CD1c-positive myeloid dendritic cell (primary cell): ENCODE measurements at regions not wholly inside any gene's neighbourhood (a gene's known extent, or its start where the extent isn't known, plus 50 kb on each side); places are given as distances from the start of the nearest gene placed in this dataset.
A peak's percentile ranks its signal among the peaks of the same experiment; 100 is the strongest.
"Not testable (repeated sequence)": the region's sequence is repeated elsewhere in the genome, so short reads cannot be mapped to it uniquely, and the experiment has no call there.

ENCODE experiments used
- DNase-seq: peaks from one replicate; pipeline ENCODE4 v3.0.0-alpha.2; 2016; ENCODE audit errors: extremely low spot score

DNA sequence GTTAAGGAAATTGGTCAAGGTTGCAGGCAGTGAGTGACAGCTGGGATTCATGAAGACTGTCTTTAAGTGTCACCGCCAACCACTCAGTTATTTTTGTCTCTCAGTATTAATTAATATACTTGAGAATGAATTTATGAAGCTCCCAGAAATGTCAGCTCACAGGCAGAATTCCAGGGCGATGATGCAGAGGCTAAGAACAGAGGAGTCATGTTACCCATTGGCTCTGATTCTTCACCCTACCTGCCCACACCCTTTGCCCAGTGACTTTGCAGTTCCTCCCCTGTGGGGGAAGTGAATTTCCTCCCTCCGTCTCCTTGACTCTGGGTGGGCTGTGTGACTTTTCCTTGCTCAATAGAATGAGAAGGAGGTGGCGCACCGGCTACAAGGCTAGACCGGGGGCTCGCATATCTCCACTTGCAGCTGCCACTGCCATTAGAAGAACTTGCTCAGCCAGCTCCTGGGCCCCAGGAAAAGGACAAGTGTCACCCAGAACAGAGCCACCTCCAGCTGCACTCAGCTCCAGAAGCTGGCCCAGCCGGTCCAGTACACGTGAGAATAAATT lies 157.1 kb upstream of the PRKCQ start:
- no peak for DNase-seq

DNA sequence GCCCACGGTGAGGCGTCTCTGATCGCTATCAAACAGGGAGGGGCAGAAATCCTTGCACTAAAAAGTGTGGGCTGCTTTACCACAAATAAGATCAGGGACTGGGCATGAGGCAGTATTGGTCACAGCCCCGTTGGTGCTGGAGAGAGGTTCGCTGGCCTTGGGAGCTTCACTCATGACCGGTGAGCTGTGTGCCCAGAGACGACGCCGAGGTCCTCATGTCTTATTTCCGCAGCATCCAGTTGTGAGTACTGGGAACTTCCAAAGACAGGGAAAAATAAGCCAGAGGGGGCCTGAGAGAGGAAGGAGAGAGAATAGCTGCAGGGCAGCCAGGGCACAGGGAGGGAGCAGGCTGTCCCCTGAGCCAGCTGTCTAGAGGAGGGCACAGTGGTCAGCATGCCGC lies 154.2 kb upstream of the PRKCQ start:
- DNase-seq: no peak

DNA sequence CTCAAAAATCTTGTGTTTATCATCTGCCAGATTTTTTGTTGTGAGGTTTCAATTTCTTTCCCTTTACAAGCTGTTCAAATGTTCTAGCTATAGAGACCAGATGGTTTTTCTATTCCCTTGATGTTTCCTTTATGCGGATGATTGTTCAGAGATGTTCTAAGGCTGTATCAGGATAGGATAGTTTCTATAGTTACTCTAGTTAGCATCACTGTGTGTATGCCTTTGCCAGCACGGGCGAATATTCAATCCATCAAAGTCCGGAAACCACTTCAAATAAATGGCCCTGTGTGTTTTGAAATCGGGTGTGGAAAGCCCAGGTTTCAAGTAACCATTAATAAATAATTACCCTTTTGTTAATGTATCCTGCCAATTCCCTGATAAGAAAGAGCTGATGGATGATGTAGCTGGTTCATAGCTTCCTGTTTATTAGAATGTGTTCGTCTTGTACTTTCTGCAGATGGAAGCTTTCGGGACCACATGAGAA lies 149.8 kb upstream of the PRKCQ start:
- no peak for DNase-seq

DNA sequence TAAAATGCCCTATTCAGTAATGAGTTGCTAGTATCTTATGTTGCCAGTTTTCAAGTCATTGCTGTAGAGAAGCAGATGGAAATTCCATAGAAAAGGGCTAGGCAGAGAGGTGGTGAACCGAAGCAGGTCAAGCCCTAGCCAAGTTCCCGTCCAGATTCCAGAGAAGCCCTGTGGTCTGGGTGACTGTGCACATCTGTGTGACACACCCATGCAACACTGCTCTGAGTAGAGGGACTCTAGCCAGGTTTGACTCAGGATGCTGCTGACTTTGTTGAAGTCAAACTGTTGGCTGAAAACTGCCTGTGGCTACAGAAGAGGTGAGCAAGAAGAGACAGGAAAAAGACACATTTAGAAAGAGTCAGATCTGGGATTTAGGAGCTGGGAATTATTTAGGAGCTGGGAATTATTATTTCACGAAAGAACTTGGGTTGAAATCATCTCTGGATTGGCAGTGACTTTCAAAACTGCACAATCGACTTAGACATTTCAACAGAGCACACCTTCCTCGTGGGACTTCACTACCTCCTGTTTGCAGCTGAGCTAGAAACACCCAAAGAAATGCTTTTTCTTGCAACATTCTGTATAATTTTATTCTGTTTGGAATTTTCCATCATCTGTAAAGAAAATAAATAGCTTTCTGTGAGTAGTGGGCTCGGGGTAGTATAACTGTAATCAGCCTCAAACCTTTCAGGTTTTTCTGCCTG lies 149.1 kb upstream of the PRKCQ start:
- DNase-seq: peak; percentile 7

DNA sequence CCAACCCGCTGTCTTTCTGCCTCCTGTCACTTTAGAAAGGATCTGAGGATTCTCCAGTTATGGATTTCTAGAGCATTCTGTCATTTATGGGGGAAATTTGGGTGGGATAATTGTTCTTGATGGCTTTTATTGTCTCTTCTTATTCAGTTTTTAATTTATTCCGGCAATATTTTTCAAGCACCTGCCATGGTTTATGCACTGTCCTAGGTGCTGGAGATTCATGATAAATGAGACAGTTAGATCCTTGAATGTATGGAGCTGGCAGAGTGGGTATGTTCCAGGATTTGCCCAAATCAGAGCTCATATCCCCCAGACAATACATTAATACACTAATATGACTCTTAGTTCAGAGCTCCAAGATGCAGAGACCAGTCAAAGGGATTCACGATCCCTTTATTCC lies 146.8 kb upstream of the PRKCQ start:
- DNase-seq: no peak

DNA sequence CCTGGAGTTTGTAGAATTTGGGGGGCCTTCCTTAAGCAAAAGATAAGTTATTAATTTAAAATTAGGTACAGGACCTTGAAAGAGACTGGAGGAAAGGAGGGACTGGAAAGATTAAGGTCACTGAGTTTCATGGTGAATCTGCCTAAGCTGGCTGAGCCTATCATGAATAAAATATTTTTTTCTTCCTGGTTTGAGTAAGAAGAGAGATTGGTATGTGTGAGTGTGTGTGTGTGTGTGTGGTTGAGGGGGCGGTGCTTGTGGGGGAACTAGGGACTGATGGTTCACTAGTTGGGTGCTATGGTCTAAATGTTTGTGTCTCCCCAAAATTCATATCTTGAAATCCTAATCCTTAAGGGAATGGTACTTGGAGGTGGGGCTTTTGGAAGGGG lies 142.5 kb upstream of the PRKCQ start:
- no peak for DNase-seq

DNA sequence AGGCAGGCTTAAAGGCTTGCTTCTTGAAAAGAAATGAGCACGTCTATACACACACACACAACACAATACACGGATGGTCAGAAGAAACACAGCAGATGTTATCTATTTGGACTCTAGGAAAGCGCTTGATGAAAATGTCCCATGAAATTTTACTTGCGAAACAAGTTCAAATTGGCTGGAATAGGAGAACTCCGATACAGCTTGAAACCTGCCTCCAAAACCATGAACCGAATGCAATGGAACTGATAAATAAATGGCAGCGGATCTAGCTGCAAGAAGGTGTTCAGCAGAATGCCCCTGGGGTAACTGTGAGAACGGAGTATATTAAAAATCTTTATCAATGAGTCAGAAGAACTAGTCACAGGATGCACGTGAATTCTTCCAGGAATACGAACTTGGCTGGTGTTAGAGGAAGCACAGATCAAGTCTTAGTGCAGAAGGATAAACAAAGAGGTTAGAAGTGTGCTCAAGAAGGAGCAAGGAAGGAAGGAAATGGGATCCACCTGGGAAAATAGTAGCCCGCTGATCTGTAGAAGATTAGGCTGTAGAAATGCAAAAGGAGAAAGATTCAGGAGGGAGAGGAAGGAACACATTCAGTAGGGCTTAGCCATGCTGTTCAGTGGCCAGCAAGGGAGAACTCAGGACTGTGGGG lies 142.0 kb upstream of the PRKCQ start:
- DNase-seq: no peak

DNA sequence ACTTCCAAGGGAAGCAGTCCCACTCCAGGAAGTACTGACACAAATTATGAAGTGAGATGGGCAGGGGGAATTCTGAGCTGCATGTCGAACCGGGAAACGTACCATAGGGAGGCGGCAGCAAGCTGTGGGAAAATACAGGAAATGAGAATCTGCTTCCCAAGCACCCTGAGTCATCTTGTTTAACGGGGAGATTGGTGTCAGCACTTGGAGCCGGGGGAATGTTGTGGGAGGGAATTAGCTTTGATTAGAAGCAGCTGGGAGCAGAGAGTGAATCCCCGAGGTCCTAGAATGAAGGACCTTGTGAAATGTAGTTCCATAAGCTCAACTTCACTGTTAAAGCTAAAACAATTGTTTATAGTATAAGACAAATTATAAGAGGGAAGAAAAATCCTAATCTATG lies 141.4 kb upstream of the PRKCQ start:
- no peak for DNase-seq

DNA sequence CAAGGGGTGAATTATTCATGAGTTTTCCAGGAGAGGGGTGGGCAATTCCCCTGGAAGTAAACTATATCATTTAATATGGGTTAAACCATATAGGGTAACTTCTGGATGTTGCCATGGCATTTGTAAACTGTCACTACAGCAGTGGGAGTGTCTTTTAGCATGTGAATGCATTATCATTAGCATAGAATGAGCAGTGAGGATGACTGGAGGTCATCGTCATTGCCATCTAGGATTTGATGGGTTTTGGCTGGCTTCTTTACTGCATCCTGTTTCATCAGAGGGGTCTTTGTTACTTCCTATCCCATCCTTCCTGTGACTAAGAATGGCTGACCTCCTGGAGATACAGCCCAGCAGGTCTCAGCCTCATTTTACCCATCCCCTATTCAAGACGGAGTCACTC lies 139.5 kb upstream of the PRKCQ start:
- no peak for DNase-seq

DNA sequence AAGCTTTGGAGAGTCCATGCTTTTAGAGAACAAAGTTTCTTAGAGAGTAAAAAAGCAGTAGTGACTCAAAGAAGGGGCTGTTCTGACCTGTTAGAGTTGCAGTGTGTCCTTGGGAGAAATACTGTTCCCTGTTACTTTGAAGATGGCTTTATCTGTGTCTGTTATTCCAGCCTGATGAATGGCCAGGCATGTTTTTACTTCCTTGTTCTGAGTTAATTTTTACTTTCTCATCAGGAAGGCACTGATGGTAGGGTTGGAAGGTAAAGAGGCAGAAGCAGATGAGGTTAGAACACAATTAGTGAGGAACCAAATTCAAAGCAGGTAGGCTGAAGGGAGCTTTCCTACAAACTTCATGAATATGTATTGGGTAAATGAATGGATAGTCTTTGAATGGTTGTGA lies 138.5 kb upstream of the PRKCQ start:
- no peak for DNase-seq

DNA sequence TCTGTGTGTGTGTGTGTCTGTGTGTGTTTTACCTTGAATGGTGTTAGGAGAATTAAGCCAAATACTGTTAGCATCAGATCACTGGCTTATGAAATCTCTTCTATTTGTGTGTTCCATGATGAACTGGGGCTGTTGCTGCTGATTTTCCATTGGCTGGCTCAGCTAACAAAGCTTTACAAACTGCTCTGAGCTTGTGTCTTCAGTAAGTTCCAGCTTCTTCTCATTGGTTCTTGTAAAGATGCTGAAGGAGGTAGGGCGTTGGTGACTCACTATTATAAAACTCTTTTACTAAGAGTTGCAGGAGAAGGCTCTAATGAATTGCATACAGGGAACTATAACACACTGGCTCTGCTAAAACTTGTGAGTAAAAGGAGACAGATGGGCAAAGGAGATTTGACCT lies 136.4 kb upstream of the PRKCQ start:
- DNase-seq: no peak

DNA sequence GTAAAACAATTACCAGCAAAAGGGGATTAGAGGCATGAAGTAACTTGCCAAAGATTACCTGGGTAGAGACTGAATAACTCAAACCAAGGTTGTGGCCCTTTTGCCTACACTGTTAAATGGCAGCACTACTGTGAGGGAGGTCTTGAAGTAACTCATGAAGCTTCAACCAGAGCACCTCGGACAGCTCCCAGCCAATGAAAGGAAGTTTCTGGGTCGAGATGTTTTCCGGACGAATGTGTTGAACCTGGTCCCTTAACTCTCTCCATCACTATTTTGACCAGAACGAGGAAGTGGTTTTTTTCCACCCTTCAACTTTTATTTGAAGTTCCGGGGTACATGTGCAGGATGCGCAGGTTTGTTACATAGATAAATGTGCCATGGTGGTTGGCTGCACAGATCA lies 133.6 kb upstream of the PRKCQ start:
- DNase-seq: no peak

DNA sequence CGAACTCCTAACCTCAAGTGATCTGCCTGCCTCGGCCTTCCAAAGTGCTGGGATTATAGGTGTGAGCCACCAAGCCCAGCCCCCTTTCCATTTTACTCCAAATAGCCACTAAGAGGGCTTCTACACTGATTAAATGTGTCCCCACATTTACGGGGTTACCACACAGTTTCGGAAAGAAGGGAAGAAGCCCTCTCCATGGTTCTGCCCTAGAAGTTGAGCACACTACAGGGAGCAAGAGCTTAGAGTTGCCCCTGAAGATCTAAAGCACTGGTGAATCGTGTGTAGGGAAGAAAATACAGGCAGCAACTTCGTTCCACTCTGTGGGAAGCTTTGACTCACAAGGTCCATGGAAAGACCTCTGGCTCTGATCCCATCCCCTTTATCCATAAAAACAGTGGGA lies 133.0 kb upstream of the PRKCQ start:
- DNase-seq: no peak

DNA sequence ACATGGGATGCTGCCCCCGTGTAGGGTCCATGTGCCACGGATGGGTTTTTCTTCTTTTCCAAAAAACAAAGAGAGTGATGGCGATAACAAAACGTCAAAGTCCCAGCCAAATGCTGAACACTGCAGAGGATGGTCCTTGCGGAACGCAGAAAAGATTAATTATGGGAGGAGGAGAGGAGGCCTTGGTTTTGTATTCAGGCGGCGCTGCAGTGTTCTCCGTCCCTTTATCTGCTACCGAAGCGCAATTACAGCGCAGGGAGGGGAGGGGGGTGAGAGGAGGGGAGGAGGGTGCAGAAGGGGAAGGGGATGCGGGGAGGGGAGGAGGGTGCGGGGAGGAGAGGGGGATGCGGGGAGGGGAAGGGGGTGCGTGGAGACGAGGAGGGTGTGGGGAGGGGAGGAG lies 131.8 kb upstream of the PRKCQ start:
- no peak for DNase-seq

DNA sequence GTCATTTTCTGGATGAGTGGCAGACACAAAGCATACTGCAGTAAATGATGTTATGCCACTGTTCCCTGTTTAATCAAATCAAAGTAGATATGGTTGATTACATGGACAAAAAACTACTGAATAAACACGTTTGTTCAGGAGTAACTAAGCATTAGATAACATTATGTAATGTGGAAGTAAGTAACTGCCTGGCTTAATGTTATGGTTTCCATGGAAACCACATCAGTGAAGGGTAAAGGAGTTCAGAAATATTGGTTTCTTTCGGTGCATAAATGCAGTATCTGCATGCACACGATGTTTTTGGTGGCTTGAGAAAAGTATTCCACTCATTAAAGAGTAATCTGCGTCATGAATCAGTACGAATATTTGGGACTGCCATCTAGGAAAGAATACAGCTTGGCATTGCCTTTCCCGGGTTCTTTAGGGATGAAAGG lies 131.3 kb upstream of the PRKCQ start:
- DNase-seq: no peak

DNA sequence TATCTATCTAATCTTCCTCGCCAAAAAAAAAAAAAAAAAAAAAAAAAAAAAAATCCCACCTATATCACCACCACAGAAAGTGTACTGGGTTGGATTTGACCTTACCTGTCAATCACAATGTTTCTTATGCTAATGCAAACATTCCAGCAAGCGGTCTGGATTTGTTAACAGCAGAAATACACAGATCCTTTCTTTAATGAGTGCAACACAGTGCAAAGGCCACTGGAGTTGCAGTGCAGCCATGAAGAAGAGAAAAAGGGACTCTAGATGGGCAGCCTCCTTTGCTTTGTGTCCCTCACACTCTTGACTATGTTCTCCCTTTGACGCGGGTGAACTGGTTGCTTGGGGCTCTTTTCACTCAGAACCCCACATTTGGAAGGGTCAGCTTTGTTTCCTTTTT lies 127.3 kb upstream of the PRKCQ start:
- DNase-seq: no peak

DNA sequence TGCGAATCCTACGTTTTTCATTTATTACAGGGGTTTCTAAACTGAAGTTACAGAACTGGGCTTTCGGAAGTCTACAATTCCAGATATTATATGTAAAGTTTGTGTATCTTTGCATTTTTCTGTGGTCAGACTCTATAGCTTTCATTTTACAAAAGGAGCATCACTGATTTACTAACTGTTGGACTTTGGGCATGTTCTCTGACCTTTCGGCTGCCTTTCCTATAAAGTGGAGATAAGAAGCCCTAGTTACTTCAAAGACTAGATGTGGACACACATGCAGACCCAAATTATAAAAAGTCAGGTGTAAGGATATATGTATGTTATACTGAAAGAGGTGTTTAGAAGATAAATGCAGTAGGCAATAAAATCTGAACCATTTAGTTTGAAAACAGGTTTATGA lies 126.6 kb upstream of the PRKCQ start:
- no peak for DNase-seq

DNA sequence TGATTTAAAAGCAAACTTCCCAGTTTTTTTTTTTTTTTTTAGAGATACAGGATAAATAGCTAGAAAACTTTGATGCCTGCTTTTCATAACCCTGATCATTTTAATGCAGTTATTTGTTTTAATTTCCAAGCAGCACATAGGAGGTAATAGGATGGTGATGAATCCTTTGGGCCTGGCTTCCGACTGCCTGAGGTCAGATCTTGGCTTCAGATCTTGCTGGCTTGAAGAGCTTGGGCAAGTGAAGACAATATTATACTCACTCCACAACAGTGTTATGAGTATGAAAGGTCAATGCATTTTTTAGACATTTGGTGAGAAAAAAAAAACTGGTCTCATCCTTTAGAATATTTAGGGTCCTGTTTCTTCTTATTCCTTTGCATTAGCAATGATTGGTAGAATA lies 124.8 kb upstream of the PRKCQ start:
- DNase-seq: no peak

DNA sequence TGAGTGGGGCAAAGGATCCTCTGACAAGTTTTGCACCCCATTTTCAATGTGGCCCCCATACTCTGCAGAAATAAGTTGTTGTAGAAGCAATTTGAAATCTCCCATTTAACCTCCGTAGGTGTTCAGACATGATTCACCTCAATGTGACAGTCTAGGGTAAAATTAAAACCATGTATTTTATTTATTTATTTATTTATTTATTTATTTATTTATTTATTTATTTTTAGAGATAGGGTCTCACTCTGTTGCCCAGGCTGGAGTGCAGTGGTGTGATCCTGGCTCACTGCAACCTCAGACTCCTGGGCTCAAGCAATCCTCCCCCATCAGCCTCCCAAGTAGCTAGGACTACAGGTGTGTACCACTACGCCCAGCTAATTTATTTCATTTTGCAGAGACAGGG lies 122.8 kb upstream of the PRKCQ start:
- DNase-seq: not testable (repeated sequence)

DNA sequence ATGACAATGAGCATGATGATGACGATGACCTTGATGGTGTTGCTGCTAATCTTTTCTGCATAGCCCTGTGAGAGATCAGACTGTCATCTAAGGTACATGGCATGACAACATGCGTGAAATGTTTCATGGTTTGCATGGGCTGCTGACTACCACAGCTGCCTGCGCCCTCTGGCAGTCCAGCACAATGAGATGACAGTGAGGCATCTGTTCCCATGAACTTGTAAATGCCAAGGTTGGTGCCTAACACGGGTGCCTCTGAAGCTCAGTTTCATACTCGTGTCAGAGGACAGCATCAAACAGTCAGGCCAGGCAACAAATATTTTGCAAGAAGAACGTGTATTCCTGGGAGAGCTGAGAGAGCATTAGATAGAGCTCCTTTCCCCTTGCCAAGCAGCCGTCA lies 122.0 kb upstream of the PRKCQ start:
- DNase-seq: no peak

DNA sequence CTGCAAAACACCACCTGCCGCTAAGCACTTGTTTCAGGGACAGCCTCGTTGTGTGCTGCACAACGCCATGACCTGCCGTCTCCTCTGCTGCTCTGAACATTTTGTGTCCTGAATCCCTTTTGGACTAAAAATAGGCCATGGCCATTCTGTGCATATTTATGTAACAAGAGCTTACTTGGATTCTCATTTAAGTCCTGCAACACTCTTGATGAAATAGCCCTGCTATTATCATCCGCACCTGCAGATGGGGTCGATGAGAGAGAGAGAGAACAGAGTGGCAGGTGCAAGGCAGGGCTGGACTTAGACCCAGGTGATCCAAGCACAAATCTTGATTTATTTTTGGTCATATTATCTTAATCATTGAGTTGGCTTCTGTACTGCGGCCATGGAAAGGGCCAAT lies 121.2 kb upstream of the PRKCQ start:
- no peak for DNase-seq

DNA sequence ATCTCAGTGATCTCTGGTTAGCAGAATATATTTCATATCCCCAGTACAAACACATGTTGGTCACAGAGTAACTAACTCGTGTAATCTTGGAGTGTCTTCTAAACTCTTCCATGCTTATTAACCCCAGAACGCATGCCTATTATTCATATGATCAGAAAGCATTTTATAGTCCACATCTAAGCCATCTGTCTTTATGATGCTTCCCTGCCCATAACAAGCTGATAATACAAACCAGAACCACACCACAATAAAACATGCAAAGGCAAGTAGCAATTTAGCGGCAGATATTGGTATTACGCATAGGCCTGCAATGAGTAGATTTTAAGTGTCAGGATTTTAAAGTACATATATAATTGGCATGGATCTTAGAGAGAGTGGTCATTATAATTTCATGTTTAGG lies 120.0 kb upstream of the PRKCQ start:
- DNase-seq: no peak

DNA sequence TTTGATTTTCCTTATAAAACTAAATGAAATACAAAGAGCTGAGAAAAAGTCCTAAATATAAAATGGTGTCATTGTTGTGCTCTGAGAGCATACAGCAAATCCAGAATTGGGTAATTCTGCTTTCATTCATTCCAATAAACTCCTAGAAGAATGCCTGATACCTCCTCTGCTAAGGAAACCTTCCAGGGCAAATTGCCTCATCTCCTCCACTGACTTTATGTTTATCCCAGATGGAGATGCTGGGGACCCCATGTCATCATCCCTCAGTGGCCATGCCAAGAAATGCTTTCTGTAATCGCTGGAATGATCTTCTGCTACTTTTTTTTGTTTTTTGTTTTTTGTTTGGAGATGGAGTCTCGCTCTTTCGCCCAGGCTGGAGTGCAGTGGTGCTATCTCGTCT lies 119.3 kb upstream of the PRKCQ start:
- DNase-seq: no peak

DNA sequence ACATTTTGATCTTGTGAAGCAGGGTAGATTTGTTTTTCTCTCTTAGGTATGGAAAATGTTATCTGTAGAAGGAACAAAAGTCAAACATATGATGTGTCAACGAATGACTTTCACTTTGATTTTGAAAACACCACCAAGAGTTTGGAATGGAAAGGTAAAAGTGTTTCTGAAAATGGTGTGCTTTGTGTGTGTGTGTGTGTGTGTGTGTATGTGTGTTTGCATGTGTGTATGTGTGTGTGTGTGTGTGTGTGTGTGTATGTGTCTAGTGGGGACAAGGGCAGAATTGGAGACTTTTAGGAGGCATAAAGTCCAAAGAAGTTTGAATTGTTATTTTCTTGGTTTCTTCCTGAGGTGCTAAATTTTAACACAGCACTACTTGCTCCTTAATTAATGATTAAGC lies 115.4 kb upstream of the PRKCQ start:
- no peak for DNase-seq
